GM18505 (cell line): ENCODE measurements at regions not wholly inside any gene's neighbourhood (a gene's known extent, or its start where the extent isn't known, plus 50 kb on each side); places are given as distances from the start of the nearest gene placed in this dataset.

ENCODE experiments used
- ATAC-seq: cut with Tn5 transposase; IDR thresholded peaks from one replicate; pipeline ENCODE4 v1.9.1; 2021; ENCODE audit not compliant: unreplicated experiment
- POLR2A ChIP-seq: IDR thresholded peaks from 4 replicates; pipeline ENCODE4 v1.6.1; 2011; ENCODE audit warnings: borderline replicate concordance; ENCODE audit not compliant: insufficient read depth, insufficient read length; ENCODE audit errors: extremely low read depth

DNA sequence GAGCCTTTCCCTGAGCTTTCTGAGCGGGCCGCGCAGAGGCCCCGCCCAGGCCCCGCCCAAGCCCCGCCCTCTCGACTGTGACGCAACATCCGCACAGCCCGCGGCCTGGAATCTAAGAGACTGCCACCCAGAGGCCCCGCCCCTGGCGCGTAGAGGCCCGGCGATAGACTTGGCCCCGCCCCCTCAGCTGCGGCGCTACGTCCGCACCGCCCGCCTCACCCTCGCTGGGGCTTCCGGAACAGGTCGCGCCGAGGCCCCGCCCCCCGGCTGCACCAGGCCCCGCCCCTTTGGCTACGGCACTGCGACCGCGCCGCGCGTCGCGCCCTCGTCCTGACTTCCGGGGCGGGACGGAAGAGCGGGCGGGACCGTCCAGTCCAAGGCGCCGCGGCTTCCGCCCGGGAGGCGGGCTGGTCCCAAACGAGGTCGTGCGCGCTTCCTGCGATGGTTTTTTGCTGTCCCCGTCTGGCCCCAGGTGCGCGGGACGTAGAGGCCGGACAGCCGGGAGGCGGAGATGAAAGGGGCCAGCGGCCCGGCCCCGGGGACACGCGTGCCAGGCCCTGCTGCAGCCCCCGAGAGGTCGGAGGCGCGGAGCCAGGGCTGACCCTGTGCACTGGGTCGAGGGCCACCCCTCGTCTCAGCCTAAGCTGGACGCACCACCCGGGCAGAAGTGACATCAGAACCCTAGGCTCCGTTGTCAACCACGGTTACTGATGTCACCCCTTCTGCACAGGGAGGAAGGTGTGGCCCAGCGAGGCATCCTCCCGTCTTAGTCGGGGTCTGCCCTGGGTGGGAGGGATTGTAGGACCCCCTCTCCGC lies 59.0 kb upstream of the WNT7B start:
- ATAC-seq, result peak; percentile 90

DNA sequence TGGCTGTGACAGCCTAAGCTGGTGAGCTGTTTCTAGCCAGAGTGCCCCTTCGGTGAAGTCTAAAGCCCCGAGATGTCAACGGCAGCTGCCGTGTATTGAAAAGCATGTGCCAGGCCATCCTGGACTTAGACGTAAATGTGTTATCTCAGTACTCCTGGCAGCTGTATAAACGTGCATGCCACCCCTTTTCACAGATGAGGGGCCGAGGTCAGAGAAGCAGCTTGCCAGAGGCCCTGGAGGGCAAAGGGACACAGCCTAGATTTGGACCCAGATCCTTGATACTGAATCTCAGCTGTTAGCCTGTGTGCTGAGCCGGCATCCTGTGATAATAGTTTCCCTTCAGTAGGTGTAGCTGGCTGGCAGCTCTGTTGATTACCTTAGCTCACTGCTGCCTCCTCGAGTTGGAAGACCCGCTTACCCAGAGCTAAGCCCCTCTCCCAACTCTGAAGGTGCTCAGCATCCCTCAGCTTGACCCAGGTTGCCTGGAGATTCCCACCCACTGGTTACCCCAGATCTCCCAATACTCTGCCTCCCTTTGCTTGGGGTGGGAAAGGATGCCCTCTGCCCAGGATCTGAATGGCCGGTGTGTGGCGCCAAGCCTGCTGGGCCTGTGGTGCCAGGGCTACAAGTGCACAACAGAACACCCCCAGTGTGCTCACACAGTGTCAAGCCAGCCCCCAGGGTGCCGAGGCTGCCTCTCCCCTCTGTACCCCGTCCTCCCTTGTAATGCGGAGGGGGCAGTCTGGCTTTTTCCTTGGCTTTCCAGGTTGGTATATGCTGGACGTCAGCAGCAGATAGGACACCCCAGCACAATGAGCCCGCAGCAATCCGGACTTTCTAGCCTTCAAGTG lies 59.8 kb upstream of the WNT7B start:
- TF ChIP-seq POLR2A, result no peak
- ATAC-seq, result peak; percentile 1

More for the DNA sequence above, 59.0 kb upstream of the WNT7B start:
- TF ChIP-seq POLR2A, result peak; percentile 91

DNA sequence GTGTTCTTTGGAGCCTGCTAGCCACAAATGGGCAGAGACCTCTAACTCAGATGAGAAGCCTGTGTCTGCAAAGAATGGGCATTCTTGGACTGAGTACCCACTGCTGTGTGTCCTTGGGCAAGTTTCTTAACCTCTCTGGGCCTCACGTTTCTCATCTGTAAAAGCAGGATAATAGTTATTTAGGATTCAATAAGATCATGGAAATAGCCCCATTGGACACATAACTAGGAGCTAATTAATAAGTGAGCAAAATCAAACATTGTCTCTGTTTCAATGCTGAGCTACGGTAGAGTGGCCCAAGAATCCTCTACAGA lies 61.2 kb upstream of the WNT7B start:
- no peak for TF ChIP-seq POLR2A
- ATAC-seq, result no peak

GRCh38 chr22:46038516-46039430 lies 61.8 kb upstream of the WNT7B start:
- no peak for ATAC-seq
- no peak for TF ChIP-seq POLR2A

DNA sequence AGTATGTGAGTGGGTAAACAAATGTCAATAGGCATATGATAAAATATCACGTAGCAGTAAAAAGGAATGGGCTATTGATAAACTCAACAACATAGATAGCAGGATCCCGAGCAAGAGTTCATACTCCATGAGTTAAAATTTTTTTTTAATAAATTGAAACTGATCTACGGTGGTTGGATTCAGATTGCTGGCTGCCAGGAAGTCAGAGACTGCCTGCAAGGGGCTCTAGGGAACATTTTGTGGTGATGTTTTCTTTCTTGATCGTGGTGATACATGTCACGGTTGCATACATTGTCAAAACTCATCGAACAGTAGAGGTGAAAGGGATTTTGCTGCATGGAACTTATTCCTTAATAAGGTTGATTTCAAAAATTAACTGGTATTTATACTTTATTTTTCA lies 62.6 kb upstream of the WNT7B start:
- no peak for TF ChIP-seq POLR2A
- no peak for ATAC-seq

DNA sequence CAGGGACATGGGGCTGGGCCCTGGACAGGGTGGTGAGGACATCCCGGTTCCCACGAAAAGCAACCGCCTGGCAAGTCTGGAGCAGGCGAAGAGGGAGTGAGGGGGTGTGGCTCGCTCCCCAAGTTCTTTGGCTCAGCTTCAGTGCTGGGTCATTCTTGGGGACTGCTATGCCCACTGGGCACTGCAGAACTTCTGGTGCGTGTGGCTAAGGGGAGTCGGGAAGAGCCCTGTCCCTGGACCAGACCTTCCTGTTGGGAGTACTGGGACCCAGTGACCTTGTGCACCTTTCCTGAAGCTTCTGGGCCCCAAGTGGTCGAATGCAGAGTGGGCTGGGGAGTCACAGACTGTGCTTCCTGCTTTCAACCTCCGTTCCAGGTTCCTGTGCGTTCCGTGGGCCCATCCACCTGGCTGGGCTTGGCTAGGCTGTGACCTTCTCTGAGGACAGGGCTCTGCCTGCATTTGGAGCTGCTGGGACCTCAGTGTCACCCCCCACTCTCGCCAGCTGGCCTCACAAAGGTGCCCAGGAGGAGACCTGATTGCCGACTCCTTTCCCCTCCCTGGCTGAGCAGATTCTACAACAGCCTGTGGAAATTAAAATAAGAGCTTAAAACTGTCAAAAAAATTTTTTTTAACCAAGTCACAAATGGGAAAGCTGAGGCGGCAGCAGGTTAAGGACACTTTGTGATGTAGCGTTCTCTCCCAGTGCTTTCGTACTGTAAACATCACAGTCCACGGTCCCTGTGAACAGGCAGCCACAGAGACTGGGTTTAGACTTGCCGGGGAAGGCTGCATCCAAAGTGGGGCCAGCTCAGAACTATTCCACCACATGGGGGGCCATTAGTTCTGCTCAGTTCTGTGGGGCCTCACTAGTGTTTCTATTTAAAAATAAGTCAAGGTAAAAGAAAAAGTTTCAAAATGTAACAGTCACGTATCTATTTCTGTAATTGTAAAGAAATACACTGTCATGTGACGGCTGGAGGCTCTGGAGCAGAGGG lies 63.8 kb upstream of the WNT7B start:
- ATAC-seq, result no peak
- no peak for TF ChIP-seq POLR2A

- no peak for TF ChIP-seq POLR2A
- no peak for ATAC-seq
These were observed 64.7 kb upstream of the WNT7B start for GRCh38 chr22:46041642-46042041.

DNA sequence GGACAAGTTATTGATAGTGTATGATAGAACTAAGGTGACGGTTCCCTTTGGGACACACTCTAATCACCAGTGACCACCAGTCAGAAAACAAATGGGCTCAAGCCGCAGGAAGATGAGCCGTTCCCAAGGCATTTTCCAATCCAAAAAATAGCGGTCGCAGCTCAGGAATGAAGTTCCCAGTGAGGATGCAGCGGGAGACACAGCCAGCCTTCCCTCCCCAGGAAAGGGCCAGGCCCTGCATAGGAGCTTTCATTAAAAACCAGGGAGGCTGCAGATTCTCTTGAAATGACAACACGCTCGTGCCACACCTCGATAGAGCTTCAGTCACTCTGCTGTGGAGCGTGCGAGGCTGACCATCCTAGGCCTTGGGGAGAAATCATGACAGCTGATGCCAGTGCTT lies 65.8 kb upstream of the WNT7B start:
- no peak for ATAC-seq
- no peak for TF ChIP-seq POLR2A

DNA sequence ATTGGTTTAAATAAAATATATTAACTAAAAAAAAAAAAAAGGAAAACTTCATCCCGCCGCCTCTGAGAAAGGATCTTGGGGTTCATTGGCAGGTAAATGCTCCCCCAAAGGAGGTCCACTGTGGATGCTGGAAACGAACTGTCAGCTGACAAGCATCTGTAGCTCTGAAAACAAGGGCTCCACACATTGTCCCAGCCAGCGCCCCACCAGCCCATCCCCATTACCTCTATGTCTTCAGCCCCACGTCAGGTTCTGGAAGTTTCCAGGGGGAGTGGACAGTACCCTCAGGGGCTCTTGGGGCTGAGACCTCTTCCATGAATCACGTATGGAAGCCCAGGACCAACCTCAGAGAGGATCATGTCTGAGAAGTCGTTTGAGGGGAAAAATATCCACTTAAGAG lies 66.4 kb upstream of the WNT7B start:
- no peak for ATAC-seq
- no peak for TF ChIP-seq POLR2A

- no peak for TF ChIP-seq POLR2A
- ATAC-seq, result no peak
These were observed 67.1 kb upstream of the WNT7B start for GRCh38 chr22:46043816-46044620.
